Vagina (tissue), 2 donors: ENCODE measurements at regions not wholly inside any gene's neighbourhood (a gene's known extent, or its start where the extent isn't known, plus 50 kb on each side); places are given as distances from the start of the nearest gene placed in this dataset.

Experiments used
- POLR2A ChIP-seq, 2 donors: fragments of 450-650 bp; IDR thresholded peaks; one replicate each; pipeline ENCODE4 v1.6.1; 2017; ENCODE audit warnings: antibody characterized with exemption in 2 of 2, mild to moderate bottlenecking in 2 of 2, moderate library complexity in 2 of 2
- POLR2AphosphoS5 ChIP-seq, 2 donors: sonication (generic); formaldehyde crosslinking; IDR thresholded peaks; one replicate each; pipeline ENCODE4 v1.9.0; 2017; ENCODE audit warnings: antibody characterized with exemption in 2 of 2, mild to moderate bottlenecking in 2 of 2, low read depth in 1 of 2; ENCODE audit not compliant: insufficient read depth in 1 of 2
- TF ChIP-seq, protein P1 (sequence below), 3 experiments: fragments of 450-650 bp in 2 of 3; fragments of 200-600 bp in 1 of 3; sonication (generic) in 1 of 3; IDR thresholded peaks; one replicate each; pipeline ENCODE4 v1.5.1; 2017 to 2019; ENCODE audit warnings: antibody characterized with exemption in 3 of 3, mild to moderate bottlenecking in 2 of 3, moderate library complexity in 2 of 3

DNA sequence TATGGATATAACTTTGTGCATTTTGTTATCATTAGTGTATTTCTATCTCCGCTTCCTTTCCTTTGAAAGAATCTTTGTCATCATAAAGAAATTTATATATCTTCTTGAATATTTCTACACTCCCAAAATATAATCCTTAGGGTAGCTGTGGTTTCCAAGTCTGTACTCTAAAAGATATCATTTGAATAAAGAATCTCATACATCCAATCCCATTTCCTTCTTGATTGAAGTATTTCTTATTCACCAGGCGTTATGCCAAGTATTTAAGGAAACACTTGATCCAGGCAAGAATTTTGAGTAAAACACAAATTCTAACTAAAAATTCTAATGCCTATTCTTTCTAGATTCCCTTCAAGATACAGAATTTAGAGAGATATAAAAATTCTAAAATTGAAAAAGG, 821.8 kb downstream of the GALC start:
- no peak for TF ChIP-seq POLR2A (IDR thresholded peaks at IDR 0.05)
- TF ChIP-seq, protein P1, sequence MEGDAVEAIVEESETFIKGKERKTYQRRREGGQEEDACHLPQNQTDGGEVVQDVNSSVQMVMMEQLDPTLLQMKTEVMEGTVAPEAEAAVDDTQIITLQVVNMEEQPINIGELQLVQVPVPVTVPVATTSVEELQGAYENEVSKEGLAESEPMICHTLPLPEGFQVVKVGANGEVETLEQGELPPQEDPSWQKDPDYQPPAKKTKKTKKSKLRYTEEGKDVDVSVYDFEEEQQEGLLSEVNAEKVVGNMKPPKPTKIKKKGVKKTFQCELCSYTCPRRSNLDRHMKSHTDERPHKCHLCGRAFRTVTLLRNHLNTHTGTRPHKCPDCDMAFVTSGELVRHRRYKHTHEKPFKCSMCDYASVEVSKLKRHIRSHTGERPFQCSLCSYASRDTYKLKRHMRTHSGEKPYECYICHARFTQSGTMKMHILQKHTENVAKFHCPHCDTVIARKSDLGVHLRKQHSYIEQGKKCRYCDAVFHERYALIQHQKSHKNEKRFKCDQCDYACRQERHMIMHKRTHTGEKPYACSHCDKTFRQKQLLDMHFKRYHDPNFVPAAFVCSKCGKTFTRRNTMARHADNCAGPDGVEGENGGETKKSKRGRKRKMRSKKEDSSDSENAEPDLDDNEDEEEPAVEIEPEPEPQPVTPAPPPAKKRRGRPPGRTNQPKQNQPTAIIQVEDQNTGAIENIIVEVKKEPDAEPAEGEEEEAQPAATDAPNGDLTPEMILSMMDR (IDR thresholded peaks at IDR 0.05), result no peak
- TF ChIP-seq POLR2AphosphoS5 (IDR thresholded peaks at IDR 0.05; ENCODE audit: insufficient read depth in 1 of 2, low read depth in 1 of 2), result no peak
